ENCODE measurements at regions not wholly inside any gene's neighbourhood (a gene's known extent, or its start where the extent isn't known, plus 50 kb on each side); places are given as distances from the start of the nearest gene placed in this dataset.

GRCh38 chr17:79557276-79558090 is 53.4 kb downstream of the RBFOX3 start:
- no peak for TF ChIP-seq JUN (CRISPR knock-in tag; IDR thresholded peaks at IDR 0.05)
- no peak for TF ChIP-seq TP53 (CRISPR knock-in tag; IDR thresholded peaks at IDR 0.05)

All from WTC11 (cell line).